PC-9 (cell line): ENCODE measurements at regions not wholly inside any gene's neighbourhood (a gene's known extent, or its start where the extent isn't known, plus 50 kb on each side); places are given as distances from the start of the nearest gene placed in this dataset.

Experiments used
- CTCF ChIP-seq: fragments of 200-600 bp; sonication (generic); conservative IDR thresholded peaks from 2 replicates; pipeline ENCODE4 v1.6.1; 2017; ENCODE audit warnings: mixed run types, antibody characterized with exemption, mild to moderate bottlenecking, moderate library complexity
- EZH2 ChIP-seq: fragments of 200-600 bp; sonication (generic); IDR thresholded peaks from 2 replicates; pipeline ENCODE4 v1.8.0; 2017; ENCODE audit warnings: antibody characterized with exemption, low read depth

- TF ChIP-seq CTCF (no peak), EZH2 (no peak)
Measured at GRCh38 chr5:83865579-83865978, 144.9 kb upstream of the HAPLN1 start.
